H4 (cell line): ENCODE measurements at regions not wholly inside any gene's neighbourhood (a gene's known extent, or its start where the extent isn't known, plus 50 kb on each side); places are given as distances from the start of the nearest gene placed in this dataset.
"Not testable (repeated sequence)": the region's sequence is repeated elsewhere in the genome, so short reads cannot be mapped to it uniquely, and the experiment has no call there.

ENCODE experiments used
- DNase-seq: peaks from one replicate; pipeline ENCODE4 v3.0.0-alpha.2; 2015; ENCODE audit warnings: low spot score

DNA sequence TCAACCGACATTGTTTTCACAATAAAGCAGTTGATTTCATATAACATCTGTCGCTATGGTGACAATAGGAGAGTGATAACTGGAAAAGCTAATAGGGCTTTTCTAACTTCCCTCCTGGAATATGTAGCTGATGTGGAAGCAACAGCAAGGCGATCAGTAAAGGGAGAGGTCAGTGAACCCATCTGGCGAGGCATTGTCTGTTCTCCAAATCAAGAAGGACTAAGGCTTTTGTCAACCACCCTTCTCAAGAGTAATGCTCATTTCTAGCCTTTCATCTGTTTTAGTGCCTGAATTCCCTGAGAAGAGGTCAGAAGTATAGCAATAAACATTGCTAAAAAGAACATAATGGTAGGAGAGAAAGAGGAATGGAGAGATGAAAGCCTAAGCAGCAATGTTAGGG is 201.3 kb downstream of the AKAP7 start:
- no peak for DNase-seq

GRCh38 chr6:131346896-131347295 is 211.6 kb downstream of the AKAP7 start:
- not testable (repeated sequence) for DNase-seq

GRCh38 chr6:131348572-131348971 is 213.3 kb downstream of the AKAP7 start:
- DNase-seq = no peak

DNA sequence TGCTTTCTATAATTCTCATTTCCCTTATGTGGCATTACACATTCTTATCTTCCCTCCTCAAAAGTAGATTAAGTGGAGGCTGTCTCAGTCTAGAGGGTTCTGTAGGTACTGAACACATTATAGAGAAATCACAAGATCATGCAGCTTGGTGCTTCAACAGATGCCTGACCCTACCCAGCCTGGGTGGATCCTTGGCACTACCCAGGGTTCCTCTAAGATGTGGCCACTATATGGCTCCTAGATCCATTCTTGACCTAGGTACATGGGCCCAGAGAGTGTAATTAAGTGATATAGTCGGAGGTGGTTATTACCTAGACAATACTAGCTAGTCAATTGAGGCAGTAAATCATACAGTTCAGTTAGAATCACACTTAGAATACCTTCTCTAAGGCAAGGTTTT is 213.9 kb downstream of the AKAP7 start:
- DNase-seq = no peak

- no peak for DNase-seq
Observed at GRCh38 chr6:131353106-131353505, 217.8 kb downstream of the AKAP7 start.

DNA sequence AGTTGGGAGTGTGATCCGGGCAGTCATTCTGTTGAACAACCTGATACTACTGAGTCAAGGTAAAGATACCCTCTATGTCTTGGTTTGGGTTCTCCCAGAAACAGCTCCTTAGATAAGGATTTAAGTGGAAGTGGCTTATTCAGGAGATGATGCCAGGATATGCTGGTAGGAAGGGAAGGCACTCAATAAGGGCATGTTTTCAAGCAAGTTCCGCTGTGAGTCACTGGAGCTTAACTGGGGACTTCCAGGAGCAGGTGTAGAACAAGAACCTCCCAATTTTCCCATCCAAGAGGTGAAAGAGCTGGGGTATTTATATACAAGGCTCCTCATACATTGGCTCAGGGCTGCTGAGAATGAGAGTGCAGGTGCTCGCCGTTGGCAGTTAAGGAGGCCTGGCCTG is 218.6 kb downstream of the AKAP7 start:
- no peak for DNase-seq

- DNase-seq = no peak
Observed at GRCh38 chr6:131354356-131354755, 218.7 kb upstream of the ARG1 start.

GRCh38 chr6:131356161-131356560 is 216.9 kb upstream of the ARG1 start:
- no peak for DNase-seq

GRCh38 chr6:131357501-131357900 is 215.5 kb upstream of the ARG1 start:
- DNase-seq = no peak

GRCh38 chr6:131362070-131362469 is 211.0 kb upstream of the ARG1 start:
- no peak for DNase-seq

- DNase-seq = no peak
Observed at GRCh38 chr6:131362696-131363095, 210.3 kb upstream of the ARG1 start.

GRCh38 chr6:131363947-131364834 is 208.8 kb upstream of the ARG1 start:
- no peak for DNase-seq

DNA sequence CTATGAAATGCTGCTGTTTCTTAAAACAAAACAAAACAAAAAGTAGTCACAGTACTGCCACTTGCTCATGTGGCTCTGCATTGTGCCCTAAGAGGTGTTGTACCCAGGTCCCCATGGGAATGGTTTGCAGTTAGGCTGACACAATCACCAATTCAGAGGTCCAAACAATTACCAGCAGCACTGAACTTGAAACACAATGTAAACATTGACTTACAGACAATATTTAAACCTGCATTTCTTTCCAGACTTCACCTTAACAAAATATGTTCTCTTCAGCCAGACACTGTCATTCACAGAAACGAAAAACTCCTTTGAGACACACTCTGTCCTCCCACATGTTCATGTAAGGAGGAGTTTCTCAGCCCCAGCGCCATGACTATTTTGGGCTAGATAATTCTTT is 206.8 kb upstream of the ARG1 start:
- no peak for DNase-seq

- DNase-seq = no peak
Observed at GRCh38 chr6:131367206-131367873, 205.7 kb upstream of the ARG1 start.

DNA sequence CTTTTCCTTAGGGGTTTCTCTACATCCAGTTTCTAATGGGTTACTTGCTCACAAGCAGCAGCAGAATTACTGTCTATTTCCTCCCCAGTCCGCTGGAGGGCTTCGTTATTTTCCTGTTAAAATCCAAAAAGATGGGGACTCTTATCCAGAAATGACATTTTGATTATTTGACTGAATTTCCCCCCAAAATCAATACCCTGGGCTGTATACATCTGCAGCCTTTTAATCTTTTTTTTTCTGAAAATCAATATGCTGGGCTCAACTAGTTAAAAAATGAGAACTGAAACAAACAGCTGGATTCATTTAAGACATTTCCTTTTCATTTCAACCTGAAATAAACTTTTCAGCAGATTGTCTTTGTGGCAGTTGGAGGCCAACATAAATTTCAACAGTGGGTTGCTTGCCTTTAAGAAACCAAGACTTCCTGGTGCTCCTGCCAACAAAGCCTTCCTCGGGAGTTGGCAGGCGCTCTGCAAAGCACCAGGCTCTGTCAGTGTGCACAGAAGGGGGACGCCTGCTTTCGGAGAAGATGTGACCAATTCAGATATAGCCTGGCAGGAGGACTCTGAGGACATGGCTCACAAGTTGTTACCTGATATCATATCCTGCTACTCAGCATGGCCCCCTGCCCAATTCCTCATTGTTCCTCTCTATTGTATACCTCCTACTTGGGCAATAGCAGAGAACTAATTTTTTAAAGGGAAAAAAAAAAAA is 204.7 kb upstream of the ARG1 start:
- DNase-seq = peak; percentile 2

DNA sequence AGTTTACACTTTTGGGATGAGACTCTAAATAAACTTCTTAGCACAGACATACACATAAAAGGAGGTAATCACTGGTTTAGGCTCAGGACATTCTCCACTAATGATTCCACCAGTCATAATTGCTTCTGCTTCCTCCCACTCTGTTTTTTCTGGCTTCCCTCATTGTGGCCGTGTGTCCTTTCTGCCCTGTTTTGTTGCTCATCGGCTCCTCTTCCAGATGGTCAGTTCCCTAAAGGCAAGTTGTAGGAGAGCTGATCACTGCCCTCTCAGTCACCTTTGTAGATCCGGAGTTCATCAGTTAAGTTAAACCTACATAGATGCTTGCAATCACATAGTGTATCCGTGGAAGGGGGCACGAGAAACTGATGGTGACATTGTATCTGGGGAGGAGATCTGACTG is 200.5 kb upstream of the ARG1 start:
- DNase-seq = no peak

GRCh38 chr6:131377112-131377705 is 195.8 kb upstream of the ARG1 start:
- no peak for DNase-seq

DNA sequence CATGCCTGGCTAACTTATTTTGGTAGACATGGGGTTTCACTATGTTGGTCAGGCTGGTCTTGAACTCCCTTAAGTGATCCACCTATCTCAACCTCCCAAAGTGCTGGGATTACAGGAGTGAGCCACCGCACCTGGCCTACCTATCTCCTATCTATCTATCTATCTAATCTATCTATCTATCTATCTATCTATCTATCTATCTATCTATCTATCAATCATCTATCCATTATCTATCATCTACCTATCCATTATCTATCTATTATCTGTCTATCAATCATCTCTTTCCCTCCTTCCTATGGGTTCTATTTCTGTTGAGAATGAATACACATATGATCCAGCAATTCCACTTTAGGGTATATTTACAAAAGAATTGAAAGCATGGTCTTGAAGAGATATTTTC is 194.2 kb upstream of the ARG1 start:
- no peak for DNase-seq

DNA sequence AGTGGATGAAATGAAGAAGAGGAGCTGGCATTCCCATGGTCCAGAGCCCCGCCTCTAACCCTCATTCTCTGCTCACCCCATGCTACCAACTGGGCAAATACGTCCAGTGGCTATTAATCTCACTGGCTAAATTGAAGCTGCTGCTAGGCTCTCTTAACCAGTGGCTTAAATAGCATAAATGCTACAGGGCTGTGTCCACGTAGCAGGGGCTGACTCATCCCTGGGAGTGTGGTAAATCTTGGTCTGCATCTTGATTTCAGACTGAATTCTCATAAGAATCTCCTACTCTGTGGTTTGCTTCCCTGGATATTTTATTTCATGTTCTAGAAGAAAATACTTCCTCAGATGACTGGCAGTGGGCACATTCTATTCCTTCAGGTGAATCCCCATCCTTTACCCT is 193.1 kb upstream of the ARG1 start:
- DNase-seq = peak; percentile 56

DNA sequence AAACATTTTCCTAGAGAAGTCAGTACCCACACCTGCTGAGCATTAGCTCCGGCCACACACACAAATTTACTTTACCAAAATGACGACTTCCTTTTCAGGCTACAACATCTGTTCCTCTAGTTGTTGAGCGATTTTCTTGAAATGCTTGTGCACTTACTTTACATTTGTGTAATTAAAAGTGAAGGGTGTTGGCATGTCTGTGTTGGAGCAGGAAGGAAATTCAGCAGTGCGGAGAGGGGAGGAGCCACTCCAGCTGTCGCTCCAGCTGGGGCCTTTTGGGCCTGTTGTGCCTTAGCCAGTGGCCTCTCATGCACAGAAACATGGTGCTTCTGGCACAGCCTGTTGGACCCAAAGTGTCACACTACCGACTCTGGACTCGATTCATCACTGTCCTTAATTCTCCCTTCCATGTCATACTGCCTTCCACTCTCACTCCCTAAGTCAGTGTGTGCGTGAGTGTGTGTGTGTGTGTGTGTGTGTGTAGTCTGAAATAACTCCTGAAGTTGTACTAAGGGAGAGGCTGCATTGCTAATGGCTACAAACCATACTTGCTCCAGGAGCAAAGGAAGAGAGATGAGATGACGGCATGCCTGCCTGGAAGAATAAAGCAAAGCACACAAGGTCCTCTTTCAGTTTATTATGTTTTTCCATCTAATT is 191.8 kb upstream of the ARG1 start:
- DNase-seq = no peak

GRCh38 chr6:131381709-131382093 is 191.3 kb upstream of the ARG1 start:
- DNase-seq = no peak

DNA sequence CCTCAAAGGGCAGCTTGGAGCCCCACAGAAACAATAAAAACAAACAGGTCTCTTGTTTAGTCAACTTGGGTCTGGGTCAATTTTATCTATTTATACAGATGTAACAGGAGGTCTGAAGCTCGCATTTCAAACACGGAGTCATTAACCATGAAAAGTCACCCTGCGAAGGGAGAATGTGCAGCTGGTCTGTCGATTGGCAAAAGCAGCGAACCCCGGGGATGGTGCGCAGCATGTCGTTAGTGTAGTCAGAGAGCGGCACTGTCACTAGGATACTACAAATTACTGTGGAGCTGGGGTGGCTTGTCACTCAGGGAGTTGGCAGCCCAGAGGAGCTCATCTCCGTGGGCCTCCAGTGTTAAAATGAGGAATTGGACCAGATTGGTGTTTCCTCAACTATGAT is 190.4 kb upstream of the ARG1 start:
- DNase-seq = no peak
